ENCODE measurements at regions not wholly inside any gene's neighbourhood (a gene's known extent, or its start where the extent isn't known, plus 50 kb on each side); places are given as distances from the start of the nearest gene placed in this dataset.

DNA sequence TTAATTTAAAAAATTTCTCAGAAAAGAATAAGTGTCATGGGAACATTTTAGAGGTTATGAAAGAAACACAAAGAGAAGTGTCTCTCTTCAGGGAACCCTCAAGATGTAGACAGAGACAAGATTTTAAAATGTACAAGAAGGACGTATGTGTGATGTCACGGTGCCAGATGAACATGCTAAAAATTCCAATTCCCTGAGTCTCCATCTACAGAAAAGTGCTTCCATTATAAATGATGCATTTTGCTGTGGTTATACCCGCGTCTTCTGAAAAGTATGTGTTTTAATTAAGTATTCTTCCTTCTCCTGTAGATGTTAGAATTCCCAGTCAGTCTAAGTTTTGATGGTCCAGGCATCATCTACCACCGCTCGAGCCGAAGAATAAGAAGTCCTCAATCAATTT lies 489.1 kb downstream of the PREX1 start (continued):
- TF ChIP-seq, protein P1, sequence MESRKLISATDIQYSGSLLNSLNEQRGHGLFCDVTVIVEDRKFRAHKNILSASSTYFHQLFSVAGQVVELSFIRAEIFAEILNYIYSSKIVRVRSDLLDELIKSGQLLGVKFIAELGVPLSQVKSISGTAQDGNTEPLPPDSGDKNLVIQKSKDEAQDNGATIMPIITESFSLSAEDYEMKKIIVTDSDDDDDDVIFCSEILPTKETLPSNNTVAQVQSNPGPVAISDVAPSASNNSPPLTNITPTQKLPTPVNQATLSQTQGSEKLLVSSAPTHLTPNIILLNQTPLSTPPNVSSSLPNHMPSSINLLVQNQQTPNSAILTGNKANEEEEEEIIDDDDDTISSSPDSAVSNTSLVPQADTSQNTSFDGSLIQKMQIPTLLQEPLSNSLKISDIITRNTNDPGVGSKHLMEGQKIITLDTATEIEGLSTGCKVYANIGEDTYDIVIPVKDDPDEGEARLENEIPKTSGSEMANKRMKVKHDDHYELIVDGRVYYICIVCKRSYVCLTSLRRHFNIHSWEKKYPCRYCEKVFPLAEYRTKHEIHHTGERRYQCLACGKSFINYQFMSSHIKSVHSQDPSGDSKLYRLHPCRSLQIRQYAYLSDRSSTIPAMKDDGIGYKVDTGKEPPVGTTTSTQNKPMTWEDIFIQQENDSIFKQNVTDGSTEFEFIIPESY (IDR thresholded peaks at IDR 0.05): no peak
- TF ChIP-seq STAT3 (IDR thresholded peaks at IDR 0.05; ENCODE audit: low read depth, low read length) (no peak), CHD2 (IDR thresholded peaks at IDR 0.05; ENCODE audit: borderline replicate concordance, low read depth, low read length) (no peak), REST (IDR thresholded peaks at IDR 0.05; ENCODE audit: low read depth, low read length) (no peak)

GRCh38 chr20:48336597-48336996 lies 491.2 kb downstream of the PREX1 start:
- BruUV-seq (replicated peaks): no TSS peak
- POLR2A ChIA-PET: no interaction called here
- no peak for TF ChIP-seq E4F1 (IDR thresholded peaks at IDR 0.05; ENCODE audit: borderline replicate concordance, partially characterized antibody)
- WGBS (ENCODE audit: insufficient coverage, insufficient replicate concordance, low lambda C conversion rate, missing lambda C conversion rate): 91% methylated on average over 6 of the region's 6 CpGs
- Histone ChIP-seq H3K79me2 (ENCODE audit: control insufficient read depth, insufficient read depth, low read length) (no peaks in the 10 kb centered on the region), H3K27me3 (replicated peaks in 1 of 2; ENCODE audit: control insufficient read depth in 2 of 2, insufficient read depth in 2 of 2, low read length in 1 of 2) (no peaks in the 10 kb centered on the region), H3K4me2 (ENCODE audit: control insufficient read depth, insufficient read depth) (no peak overlapping the region), H3K4me1 (ENCODE audit: control insufficient read depth, insufficient read depth, low read length) (peaks cover 22% of the 10 kb centered on the region), H3K36me3 (ENCODE audit: control insufficient read depth in 2 of 2, insufficient read depth in 2 of 2, low read length in 1 of 2) (no peaks in the 10 kb centered on the region), H4K20me1 (ENCODE audit: control insufficient read depth, insufficient read depth) (no peaks in the 10 kb centered on the region), H3K27ac (ENCODE audit: control insufficient read depth, insufficient read depth) (no peak overlapping the region), H3K9me3 (replicated peaks; ENCODE audit: control insufficient read depth, insufficient read depth, low read length) (no peaks in the 10 kb centered on the region), H3K9ac (ENCODE audit: control insufficient read depth, insufficient read depth, low read length) (no peak overlapping the region), H2AFZ (ENCODE audit: control insufficient read depth, low read depth, low read length) (no peak overlapping the region), H3K4me3 (no peak overlapping the region)
- SMC1A ChIA-PET (ENCODE audit: uncharacterized antibody, unreplicated experiment): interaction anchor here (1.4 kb wide), 1 partner anchor 24 kb away, joined by 3 read pairs; no protein-coding TSS in a partner anchor
- ATAC-seq (no peak), FAIRE-seq (no peak), DNase-seq (ENCODE audit: low read depth, low spot score) (no peak)
- in situ Hi-C loops (cut with MboI) (no loop called here), intact Hi-C loops (cut with micrococcal nuclease; ENCODE audit: unreplicated experiment) (no loop called here)
- RAD21 ChIA-PET (ENCODE audit: unreplicated experiment): no interaction called here
- CTCF ChIA-PET: no interaction called here
